Tongue (tissue), 1 donor: ENCODE measurements at regions not wholly inside any gene's neighbourhood (a gene's known extent, or its start where the extent isn't known, plus 50 kb on each side); places are given as distances from the start of the nearest gene placed in this dataset.
A peak's percentile ranks its signal among the peaks of the same experiment; 100 is the strongest.
"Not testable (repeated sequence)": the region's sequence is repeated elsewhere in the genome, so short reads cannot be mapped to it uniquely, and the experiment has no call there.

ENCODE experiments used
- DNase-seq: peaks from one replicate; pipeline ENCODE4 v3.0.0-alpha.2; 2015

GRCh38 chr4:43435291-43435690 is 542.8 kb downstream of the GRXCR1 start:
- no peak for DNase-seq

- DNase-seq = no peak
Measured at GRCh38 chr4:43452948-43453347, 560.4 kb downstream of the GRXCR1 start.

- no peak for DNase-seq
Measured at GRCh38 chr4:43456383-43456782, 563.9 kb downstream of the GRXCR1 start.

GRCh38 chr4:43457866-43458265 is 565.4 kb downstream of the GRXCR1 start:
- no peak for DNase-seq

- no peak for DNase-seq
Measured at GRCh38 chr4:43458293-43458692, 565.8 kb downstream of the GRXCR1 start.

- no peak for DNase-seq
Measured at GRCh38 chr4:43471950-43472349, 579.4 kb downstream of the GRXCR1 start.

- no peak for DNase-seq
Measured at GRCh38 chr4:43481526-43481925, 589.0 kb downstream of the GRXCR1 start.

GRCh38 chr4:43485196-43485595 is 592.7 kb downstream of the GRXCR1 start:
- DNase-seq = no peak

- no peak for DNase-seq
Measured at GRCh38 chr4:43496188-43496587, 603.7 kb downstream of the GRXCR1 start.

GRCh38 chr4:43496602-43497001 is 604.1 kb downstream of the GRXCR1 start:
- DNase-seq = no peak

- not testable (repeated sequence) for DNase-seq
Measured at GRCh38 chr4:43505823-43506222, 613.3 kb downstream of the GRXCR1 start.

GRCh38 chr4:43512253-43512652 is 619.7 kb downstream of the GRXCR1 start:
- DNase-seq = no peak

- DNase-seq = no peak
Measured at GRCh38 chr4:43525646-43526045, 633.1 kb downstream of the GRXCR1 start.

- peak; percentile 7 for DNase-seq
Measured at GRCh38 chr4:43547561-43547960, 655.0 kb downstream of the GRXCR1 start.

GRCh38 chr4:43550981-43551627 is 658.6 kb downstream of the GRXCR1 start:
- DNase-seq = no peak

- DNase-seq = no peak
Measured at GRCh38 chr4:43556262-43556661, 663.7 kb downstream of the GRXCR1 start.

- no peak for DNase-seq
Measured at GRCh38 chr4:43560047-43560446, 667.5 kb downstream of the GRXCR1 start.

- DNase-seq = no peak
Measured at GRCh38 chr4:43564107-43564506, 671.6 kb downstream of the GRXCR1 start.

GRCh38 chr4:43564591-43564990 is 672.1 kb downstream of the GRXCR1 start:
- DNase-seq = peak; percentile 63

GRCh38 chr4:43567644-43568043 is 675.1 kb downstream of the GRXCR1 start:
- DNase-seq = no peak

GRCh38 chr4:43586813-43587212 is 694.3 kb downstream of the GRXCR1 start:
- DNase-seq = no peak

- DNase-seq = no peak
Measured at GRCh38 chr4:43587758-43588157, 695.2 kb downstream of the GRXCR1 start.

GRCh38 chr4:43607400-43607799 is 714.9 kb downstream of the GRXCR1 start:
- no peak for DNase-seq

GRCh38 chr4:43607827-43608461 is 715.4 kb downstream of the GRXCR1 start:
- DNase-seq = no peak
